ENCODE measurements at regions not wholly inside any gene's neighbourhood (a gene's known extent, or its start where the extent isn't known, plus 50 kb on each side); places are given as distances from the start of the nearest gene placed in this dataset.

- no peaks in the 10 kb centered on the region for H3K36me3 ChIP-seq
- ATAC-seq (peak; percentile 58 to 67 (median 65)), DNase-seq (peak; percentile 68 to 85 (median 79))
- TF ChIP-seq, protein P1, sequence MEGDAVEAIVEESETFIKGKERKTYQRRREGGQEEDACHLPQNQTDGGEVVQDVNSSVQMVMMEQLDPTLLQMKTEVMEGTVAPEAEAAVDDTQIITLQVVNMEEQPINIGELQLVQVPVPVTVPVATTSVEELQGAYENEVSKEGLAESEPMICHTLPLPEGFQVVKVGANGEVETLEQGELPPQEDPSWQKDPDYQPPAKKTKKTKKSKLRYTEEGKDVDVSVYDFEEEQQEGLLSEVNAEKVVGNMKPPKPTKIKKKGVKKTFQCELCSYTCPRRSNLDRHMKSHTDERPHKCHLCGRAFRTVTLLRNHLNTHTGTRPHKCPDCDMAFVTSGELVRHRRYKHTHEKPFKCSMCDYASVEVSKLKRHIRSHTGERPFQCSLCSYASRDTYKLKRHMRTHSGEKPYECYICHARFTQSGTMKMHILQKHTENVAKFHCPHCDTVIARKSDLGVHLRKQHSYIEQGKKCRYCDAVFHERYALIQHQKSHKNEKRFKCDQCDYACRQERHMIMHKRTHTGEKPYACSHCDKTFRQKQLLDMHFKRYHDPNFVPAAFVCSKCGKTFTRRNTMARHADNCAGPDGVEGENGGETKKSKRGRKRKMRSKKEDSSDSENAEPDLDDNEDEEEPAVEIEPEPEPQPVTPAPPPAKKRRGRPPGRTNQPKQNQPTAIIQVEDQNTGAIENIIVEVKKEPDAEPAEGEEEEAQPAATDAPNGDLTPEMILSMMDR (IDR thresholded peaks at IDR 0.05) = no peak
- TF ChIP-seq POLR2A (IDR thresholded peaks at IDR 0.05) = no peak
- no peak overlapping the region for H3K4me3 ChIP-seq
- peaks cover 0 to 25% (median 15%) of the 10 kb centered on the region in 4 donors for H3K4me1 ChIP-seq
- H3K27me3 ChIP-seq = no peaks in the 10 kb centered on the region
- H3K27ac ChIP-seq = peak overlapping the region; percentile 65 to 96 (median 80)
- H3K9me3 ChIP-seq = no peaks in the 10 kb centered on the region
- 28% methylated on average over 10 of the region's 10 CpGs for WGBS (ENCODE audit: insufficient coverage, low coverage, low lambda C conversion rate, missing lambda C conversion rate)
- intact Hi-C loops (cut with DNase I) = no loop called here
These were observed 68.1 kb upstream of the TLE3 start for GRCh38 chr15:70165716-70166284.

GRCh38 chr15:70164910-70165715 is 67.4 kb upstream of the TLE3 start:
- DNase-seq = peak; percentile 86 to 96 (median 94)
- Histone ChIP-seq H3K36me3 (no peaks in the 10 kb centered on the region), H3K27me3 (no peaks in the 10 kb centered on the region), H3K4me1 (peaks cover 0 to 25% (median 15%) of the 10 kb centered on the region in 4 donors), H3K9me3 (no peaks in the 10 kb centered on the region), H3K27ac (peak overlapping the region; percentile 65 to 96 (median 80)), H3K4me3 (no peak overlapping the region)
- ATAC-seq = peak; percentile 84 to 92 (median 86)
- TF ChIP-seq POLR2A (IDR thresholded peaks at IDR 0.05) = no peak
- TF ChIP-seq, protein P1 (IDR thresholded peaks at IDR 0.05) = no peak
- 46% methylated on average over 6 of the region's 15 CpGs for WGBS (ENCODE audit: insufficient coverage, low coverage, low lambda C conversion rate, missing lambda C conversion rate)
- intact Hi-C loops (cut with DNase I) = no loop called here

DNA sequence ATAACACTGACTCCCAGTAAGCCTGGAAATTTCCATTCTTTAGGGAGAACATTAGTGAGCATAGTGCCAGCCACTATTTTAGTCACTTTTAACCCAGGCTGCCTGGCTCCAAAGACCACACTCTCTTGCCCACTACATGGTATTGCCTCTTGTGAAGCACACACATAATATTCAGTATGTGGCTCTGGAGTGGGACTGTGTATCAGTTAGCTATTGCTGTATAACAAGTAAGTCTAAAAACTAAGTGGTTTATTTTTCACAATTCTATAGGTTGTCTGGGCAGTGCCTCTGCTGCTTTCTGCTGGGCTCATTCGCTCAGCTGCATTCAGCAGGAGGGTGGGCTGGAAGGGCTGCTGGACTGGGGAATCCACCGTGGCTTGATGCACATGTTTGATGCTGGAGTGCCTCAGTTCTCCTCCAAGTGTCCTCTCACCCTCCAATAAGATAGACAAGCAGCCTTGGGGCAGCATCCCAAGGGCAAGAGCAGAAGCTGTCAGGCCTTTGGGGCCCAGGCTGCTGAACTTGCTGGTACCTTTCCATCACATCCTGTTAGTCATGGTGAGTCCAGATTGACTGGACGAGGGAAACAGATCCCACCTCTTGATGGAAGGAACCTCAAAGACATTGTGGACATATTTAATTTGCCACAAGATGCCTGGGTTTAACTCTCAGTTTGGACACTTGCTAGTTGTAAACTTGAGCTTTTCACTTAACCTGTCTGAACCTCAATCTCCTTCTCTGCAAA is 66.6 kb upstream of the TLE3 start:
- Histone ChIP-seq H3K27ac (peak overlapping the region in 1 of 3 donors; percentile 96), H3K4me1 (peaks cover 0 to 30% (median 15%) of the 10 kb centered on the region in 4 donors), H3K9me3 (no peaks in the 10 kb centered on the region), H3K4me3 (no peak overlapping the region), H3K36me3 (no peaks in the 10 kb centered on the region), H3K27me3 (no peaks in the 10 kb centered on the region)
- ATAC-seq = no peak
- DNase-seq = no peak
- TF ChIP-seq POLR2A (IDR thresholded peaks at IDR 0.05) = no peak
- TF ChIP-seq, protein P1 (IDR thresholded peaks at IDR 0.05) = no peak
- 88% methylated on average over 2 of the region's 3 CpGs for WGBS (ENCODE audit: insufficient coverage, low coverage, low lambda C conversion rate, missing lambda C conversion rate)
- intact Hi-C loops (cut with DNase I) = no loop called here

GRCh38 chr15:70160803-70161565 is 63.3 kb upstream of the TLE3 start:
- TF ChIP-seq POLR2A (IDR thresholded peaks at IDR 0.05) = no peak
- TF ChIP-seq, protein P1 (IDR thresholded peaks at IDR 0.05) = no peak
- Histone ChIP-seq H3K9me3 (no peaks in the 10 kb centered on the region), H3K27me3 (no peaks in the 10 kb centered on the region), H3K4me3 (no peak overlapping the region), H3K36me3 (no peaks in the 10 kb centered on the region), H3K4me1 (peaks cover 0 to 19% (median 7%) of the 10 kb centered on the region in 4 donors), H3K27ac (no peak overlapping the region)
- DNase-seq = no peak
- intact Hi-C loops (cut with DNase I) = no loop called here
- ATAC-seq = no peak
- 63% methylated on average over 6 of the region's 19 CpGs for WGBS (ENCODE audit: insufficient coverage, low coverage, low lambda C conversion rate, missing lambda C conversion rate)
